IPS-15b (cell line): ENCODE measurements at regions not wholly inside any gene's neighbourhood (a gene's known extent, or its start where the extent isn't known, plus 50 kb on each side); places are given as distances from the start of the nearest gene placed in this dataset.

Source experiments
- H3K27me3 ChIP-seq: one replicate; pipeline ENCODE4 v1.6.1; 2013; ENCODE audit warnings: low read length; ENCODE audit not compliant: control insufficient read depth, insufficient read depth
- H3K36me3 ChIP-seq: one replicate; pipeline ENCODE4 v1.6.1; 2013; ENCODE audit warnings: low read length; ENCODE audit not compliant: control insufficient read depth, insufficient read depth
- H3K4me1 ChIP-seq: one replicate; pipeline ENCODE4 v1.6.1; 2013; ENCODE audit warnings: mild to moderate bottlenecking, low read length; ENCODE audit not compliant: control insufficient read depth, insufficient read depth
- H3K4me3 ChIP-seq: one replicate; pipeline ENCODE4 v1.5.1; 2013; ENCODE audit warnings: low read depth, low read length
- H3K9ac ChIP-seq: one replicate; pipeline ENCODE4 v1.6.1; 2013; ENCODE audit warnings: low read depth, mild to moderate bottlenecking, low read length
- H3K9me3 ChIP-seq: one replicate; pipeline ENCODE4 v1.6.1; 2013; ENCODE audit warnings: mild to moderate bottlenecking, low read length; ENCODE audit not compliant: control insufficient read depth, insufficient read depth

DNA sequence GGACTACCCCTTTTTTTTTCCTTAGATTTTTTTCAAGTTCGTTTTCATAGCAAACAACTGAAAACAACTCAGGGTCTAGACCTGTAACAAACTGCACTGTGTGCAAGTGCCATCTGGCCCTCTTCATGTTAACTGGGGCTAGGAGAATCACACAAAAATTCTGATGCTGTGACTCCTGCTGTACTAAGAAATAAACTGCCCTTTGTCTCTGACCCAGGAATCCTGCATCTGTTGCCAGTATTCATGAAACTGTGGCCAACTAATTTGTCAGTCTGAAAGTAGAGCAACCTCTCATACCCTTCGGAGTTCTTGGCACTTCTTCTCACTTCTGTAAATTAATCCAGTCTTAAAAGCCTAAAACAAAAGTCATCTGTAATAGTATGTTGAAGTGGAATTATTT is 218.4 kb upstream of the PCDH15 start:
- H3K36me3 ChIP-seq = no peaks in the 10 kb centered on the region
- H3K9me3 ChIP-seq = no peaks in the 10 kb centered on the region
- no peaks in the 10 kb centered on the region for H3K4me1 ChIP-seq
- no peaks in the 10 kb centered on the region for H3K27me3 ChIP-seq
- no peak overlapping the region for H3K9ac ChIP-seq
- H3K4me3 ChIP-seq = no peak overlapping the region

DNA sequence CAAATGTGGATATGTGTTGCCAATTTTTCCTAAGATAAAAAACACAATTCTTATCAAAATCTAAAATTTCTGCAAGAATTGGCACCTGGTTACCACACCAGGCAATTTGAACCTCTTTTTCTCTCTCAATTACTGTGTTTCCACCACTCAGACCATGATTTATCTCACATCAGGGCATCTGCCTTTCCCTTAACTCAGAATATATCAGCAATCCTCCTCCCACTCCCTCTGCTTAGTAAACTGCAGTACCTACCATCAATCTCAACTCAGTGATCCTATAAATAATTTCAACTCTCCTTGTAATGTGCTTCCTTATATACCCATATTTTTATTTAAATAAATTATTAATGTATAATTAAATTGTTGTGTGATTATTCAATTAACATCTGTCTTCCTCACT is 212.3 kb upstream of the PCDH15 start:
- H3K9me3 ChIP-seq = no peaks in the 10 kb centered on the region
- H3K4me1 ChIP-seq = no peaks in the 10 kb centered on the region
- H3K27me3 ChIP-seq = no peaks in the 10 kb centered on the region
- no peak overlapping the region for H3K9ac ChIP-seq
- no peak overlapping the region for H3K4me3 ChIP-seq
- no peaks in the 10 kb centered on the region for H3K36me3 ChIP-seq

DNA sequence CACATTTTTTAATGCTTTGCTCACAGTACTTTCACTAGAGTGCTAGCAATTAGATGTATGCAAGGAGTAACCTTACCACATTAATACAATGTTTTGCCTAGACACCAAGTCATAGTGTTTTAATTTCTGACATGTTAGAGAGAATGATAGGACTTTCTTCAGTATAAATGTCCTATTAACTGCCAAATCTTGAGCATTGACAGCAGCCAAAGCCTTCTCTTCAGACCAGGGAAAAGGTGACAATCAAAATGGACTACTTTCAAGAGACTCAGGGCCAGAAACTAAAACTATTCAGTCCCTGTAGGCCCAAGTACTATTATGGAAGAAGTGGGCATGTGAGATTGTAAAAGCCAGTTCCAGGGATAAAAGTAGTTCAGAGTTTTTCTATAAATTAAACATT is 201.4 kb upstream of the PCDH15 start:
- peaks cover 2% of the 10 kb centered on the region for H3K9me3 ChIP-seq
- no peaks in the 10 kb centered on the region for H3K36me3 ChIP-seq
- no peaks in the 10 kb centered on the region for H3K4me1 ChIP-seq
- no peaks in the 10 kb centered on the region for H3K27me3 ChIP-seq
- no peak overlapping the region for H3K4me3 ChIP-seq
- H3K9ac ChIP-seq = no peak overlapping the region

DNA sequence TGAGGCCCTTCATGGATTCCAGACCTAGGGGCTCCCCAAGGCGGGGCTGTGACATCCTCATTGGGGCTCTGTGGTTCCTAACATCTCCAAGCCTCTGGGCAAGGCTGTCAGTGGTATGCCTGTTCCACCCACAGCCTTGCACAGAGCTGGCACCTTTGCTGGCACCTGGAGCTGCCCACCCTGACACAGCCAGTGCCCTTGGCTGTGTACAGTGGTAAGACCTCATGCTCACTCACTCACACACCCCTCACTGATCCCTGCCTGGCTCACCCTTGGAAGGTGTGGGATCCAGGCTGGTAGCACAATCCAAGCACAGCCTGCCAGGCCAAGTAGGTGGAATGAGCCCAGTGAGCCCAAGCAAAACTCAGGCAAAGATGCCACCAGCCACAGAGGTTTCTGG is 200.4 kb upstream of the PCDH15 start:
- no peaks in the 10 kb centered on the region for H3K27me3 ChIP-seq
- no peak overlapping the region for H3K4me3 ChIP-seq
- no peak overlapping the region for H3K9ac ChIP-seq
- H3K4me1 ChIP-seq = no peaks in the 10 kb centered on the region
- H3K36me3 ChIP-seq = no peaks in the 10 kb centered on the region
- peaks cover 2% of the 10 kb centered on the region for H3K9me3 ChIP-seq

DNA sequence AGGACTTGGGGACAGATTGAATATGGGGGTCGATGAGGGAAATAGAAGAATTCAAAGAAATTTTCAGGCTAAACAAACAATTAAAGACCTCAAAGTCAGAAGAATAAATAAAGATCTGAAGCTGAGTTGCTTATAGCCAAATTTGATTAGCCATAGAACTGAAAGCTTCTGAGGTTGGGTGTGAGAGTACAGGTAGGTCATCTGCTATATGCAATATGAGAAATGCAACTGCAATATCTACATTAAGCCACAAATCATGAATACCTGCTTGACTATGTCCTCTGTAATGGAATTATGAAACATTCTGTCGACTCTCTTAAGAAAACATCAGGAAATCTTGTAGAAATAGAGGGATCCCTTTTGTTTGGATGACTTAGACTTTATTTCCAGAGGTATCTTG is 192.1 kb upstream of the PCDH15 start:
- H3K36me3 ChIP-seq = no peaks in the 10 kb centered on the region
- H3K9ac ChIP-seq = no peak overlapping the region
- no peaks in the 10 kb centered on the region for H3K4me1 ChIP-seq
- no peak overlapping the region for H3K4me3 ChIP-seq
- H3K27me3 ChIP-seq = no peaks in the 10 kb centered on the region
- no peaks in the 10 kb centered on the region for H3K9me3 ChIP-seq

DNA sequence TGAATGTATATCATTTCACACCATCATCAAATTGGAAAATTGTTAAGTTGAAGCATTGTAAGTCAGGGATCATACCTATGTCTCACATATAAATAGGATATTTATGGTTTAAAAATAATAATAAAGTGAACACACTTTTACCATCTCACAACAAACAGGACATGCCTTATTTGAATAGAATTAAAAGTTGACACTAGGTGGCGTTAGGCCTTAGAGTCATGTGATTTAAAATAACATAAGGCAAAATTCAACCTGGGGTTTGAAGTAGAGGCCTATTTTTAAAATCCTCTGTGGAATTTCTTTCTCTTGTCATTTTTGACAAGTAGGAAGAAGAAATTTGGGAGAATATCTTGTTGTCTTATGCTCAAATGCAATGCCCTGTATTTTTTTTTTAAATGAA is 184.7 kb upstream of the PCDH15 start:
- Histone ChIP-seq H3K27me3 (no peaks in the 10 kb centered on the region), H3K9ac (no peak overlapping the region), H3K4me3 (no peak overlapping the region)

DNA sequence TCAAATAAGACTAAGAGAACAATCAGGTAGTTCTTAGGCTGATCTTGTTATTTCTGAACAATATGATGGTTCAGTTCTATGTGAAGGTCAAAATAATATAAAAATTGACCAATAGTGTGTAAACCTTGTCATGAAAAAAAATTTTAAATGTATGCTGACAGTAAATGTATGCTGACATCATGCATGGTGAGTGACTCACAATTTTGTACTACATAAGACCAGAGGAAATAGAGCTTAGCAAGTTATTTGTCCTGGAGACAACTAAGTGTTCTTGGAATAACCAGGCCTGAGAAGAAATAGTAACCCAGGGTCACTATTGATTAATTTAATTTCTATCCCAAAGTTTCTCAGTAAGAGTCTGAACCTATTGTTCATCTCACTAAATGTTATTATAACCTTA is 182.2 kb upstream of the PCDH15 start:
- Histone ChIP-seq H3K36me3 (no peaks in the 10 kb centered on the region), H3K4me1 (no peaks in the 10 kb centered on the region), H3K9ac (no peak overlapping the region), H3K9me3 (no peaks in the 10 kb centered on the region), H3K4me3 (no peak overlapping the region), H3K27me3 (no peaks in the 10 kb centered on the region)

More for the DNA sequence above, 184.7 kb upstream of the PCDH15 start:
- no peaks in the 10 kb centered on the region for H3K36me3 ChIP-seq
- no peaks in the 10 kb centered on the region for H3K9me3 ChIP-seq
- H3K4me1 ChIP-seq = no peaks in the 10 kb centered on the region

DNA sequence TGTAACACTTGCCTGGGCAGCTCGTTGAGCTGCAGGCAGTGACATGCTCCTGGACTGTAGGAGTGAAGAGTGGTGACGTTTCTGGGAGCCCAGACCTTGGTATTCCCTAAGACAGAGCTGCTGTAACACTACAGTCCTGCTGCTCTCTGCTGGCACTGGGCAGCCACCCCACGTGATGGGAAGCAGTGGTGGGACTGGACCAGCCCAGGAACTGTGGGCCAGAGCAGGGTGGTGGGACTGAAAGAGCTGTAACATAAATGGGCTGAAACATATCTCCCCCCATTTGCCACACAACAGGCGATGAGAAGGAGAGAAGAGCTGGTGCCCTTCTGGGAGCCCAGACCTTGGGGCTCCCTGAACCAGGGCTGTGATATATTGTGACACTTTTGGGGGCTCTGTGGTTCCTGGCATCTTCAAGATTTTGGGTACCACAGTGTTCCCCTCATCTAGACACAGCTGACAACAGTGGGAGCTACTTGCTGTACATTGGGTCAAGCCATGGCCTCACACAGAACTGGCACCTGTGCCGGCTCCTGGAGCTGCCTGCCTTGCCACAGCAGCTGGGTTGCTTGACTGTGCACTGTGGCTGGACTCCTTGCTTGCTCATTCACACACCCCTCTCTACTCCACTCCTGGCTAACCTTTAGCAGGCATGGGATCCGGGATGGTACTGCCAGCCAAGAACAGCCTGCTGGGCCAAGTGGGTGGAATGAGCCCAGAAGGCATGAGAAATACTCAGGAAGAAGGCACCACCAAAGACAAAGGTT is 161.3 kb upstream of the PCDH15 start:
- H3K4me3 ChIP-seq = no peak overlapping the region
- H3K9me3 ChIP-seq = peaks cover 4% of the 10 kb centered on the region
- H3K9ac ChIP-seq = no peak overlapping the region
- no peaks in the 10 kb centered on the region for H3K4me1 ChIP-seq
- H3K27me3 ChIP-seq = no peaks in the 10 kb centered on the region
- no peaks in the 10 kb centered on the region for H3K36me3 ChIP-seq

DNA sequence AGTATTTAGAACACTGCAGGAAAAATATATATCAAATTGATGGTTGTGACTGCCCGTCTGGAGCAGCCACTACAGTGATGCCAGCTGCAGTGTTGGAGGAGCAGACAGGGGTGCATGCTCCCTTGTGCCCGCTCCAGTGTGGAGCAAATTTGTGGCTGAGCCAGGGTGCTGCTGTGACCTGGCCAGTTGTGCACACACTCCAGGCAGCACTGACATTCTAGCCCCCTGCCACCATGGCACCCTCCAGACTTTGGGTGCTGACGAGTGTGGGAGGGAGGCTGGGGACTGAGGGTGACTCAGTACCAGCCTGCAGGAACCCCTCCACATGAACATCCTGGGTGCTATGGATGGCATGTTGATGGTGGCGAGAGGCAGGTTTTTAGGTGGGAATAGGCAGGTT is 160.0 kb upstream of the PCDH15 start:
- Histone ChIP-seq H3K36me3 (no peaks in the 10 kb centered on the region), H3K9me3 (peaks cover 4% of the 10 kb centered on the region), H3K4me3 (no peak overlapping the region)

DNA sequence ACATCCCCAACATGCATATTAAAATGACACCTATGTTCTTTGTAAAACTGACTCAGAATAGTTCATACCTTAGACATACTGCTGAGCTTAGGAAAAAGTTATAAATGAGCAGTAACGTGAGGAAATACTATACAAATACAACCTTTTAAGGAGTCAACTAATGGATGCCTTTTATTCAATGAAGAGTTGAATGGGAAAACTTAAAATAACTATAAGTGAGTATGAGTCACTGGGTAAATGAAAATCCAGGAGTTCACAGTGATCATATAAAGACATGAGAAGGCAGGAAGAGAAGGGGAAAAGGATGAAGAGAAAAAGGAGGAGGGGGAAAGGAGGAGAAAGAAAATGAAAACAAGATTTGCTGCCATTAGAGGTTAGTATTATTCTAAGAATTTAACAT is 157.8 kb upstream of the PCDH15 start:
- Histone ChIP-seq H3K36me3 (no peaks in the 10 kb centered on the region), H3K27me3 (no peaks in the 10 kb centered on the region), H3K9me3 (peaks cover 4% of the 10 kb centered on the region), H3K4me1 (no peaks in the 10 kb centered on the region), H3K4me3 (no peak overlapping the region), H3K9ac (no peak overlapping the region)

More for the DNA sequence above, 160.0 kb upstream of the PCDH15 start:
- H3K27me3 ChIP-seq = no peaks in the 10 kb centered on the region
- H3K9ac ChIP-seq = no peak overlapping the region
- H3K4me1 ChIP-seq = no peaks in the 10 kb centered on the region

DNA sequence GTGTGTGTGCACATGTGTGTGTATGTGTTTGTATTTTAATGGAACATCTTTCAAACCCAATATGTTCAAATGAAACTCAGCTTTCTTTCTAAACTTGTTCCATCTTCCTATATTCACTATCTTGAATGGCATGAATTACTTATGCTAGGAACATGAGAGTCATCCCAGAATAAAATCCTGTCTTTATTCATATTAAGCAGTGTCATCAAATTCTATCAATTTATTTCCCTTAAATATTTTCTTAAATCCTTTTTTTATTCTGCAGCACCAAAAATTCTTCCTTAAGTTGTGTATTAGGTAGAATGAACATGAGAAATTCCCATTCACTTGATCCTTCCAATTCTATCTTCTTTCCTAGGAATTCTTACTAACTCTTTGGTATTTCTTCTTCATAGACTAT is 146.6 kb upstream of the PCDH15 start:
- no peaks in the 10 kb centered on the region for H3K4me1 ChIP-seq
- no peaks in the 10 kb centered on the region for H3K9me3 ChIP-seq
- H3K36me3 ChIP-seq = no peaks in the 10 kb centered on the region
- no peak overlapping the region for H3K4me3 ChIP-seq
- H3K27me3 ChIP-seq = no peaks in the 10 kb centered on the region
- no peak overlapping the region for H3K9ac ChIP-seq

DNA sequence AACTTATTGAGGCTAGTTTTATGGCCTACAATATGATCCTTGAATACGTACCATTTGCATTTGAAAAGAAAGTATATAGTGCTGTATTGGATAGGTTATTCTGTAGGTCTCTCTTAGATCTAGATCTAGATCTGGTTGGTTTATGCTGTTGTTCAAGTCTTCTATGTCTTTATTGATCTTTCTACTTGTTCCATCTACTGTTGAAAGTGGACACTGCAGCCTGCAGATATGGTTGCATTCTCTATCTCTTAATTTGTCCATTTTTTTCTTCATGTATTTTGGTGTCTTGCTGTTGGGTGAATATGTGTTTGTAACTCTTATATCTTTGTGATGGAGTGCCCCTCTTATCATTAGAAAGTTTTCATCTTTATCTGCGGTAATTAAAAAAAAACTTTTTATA is 139.4 kb upstream of the PCDH15 start:
- H3K27me3 ChIP-seq = no peaks in the 10 kb centered on the region
- no peak overlapping the region for H3K9ac ChIP-seq
- H3K4me3 ChIP-seq = no peak overlapping the region
- H3K36me3 ChIP-seq = no peaks in the 10 kb centered on the region
- no peaks in the 10 kb centered on the region for H3K9me3 ChIP-seq
- H3K4me1 ChIP-seq = no peaks in the 10 kb centered on the region
